ENCODE measurements at regions not wholly inside any gene's neighbourhood (a gene's known extent, or its start where the extent isn't known, plus 50 kb on each side); places are given as distances from the start of the nearest gene placed in this dataset.

DNA sequence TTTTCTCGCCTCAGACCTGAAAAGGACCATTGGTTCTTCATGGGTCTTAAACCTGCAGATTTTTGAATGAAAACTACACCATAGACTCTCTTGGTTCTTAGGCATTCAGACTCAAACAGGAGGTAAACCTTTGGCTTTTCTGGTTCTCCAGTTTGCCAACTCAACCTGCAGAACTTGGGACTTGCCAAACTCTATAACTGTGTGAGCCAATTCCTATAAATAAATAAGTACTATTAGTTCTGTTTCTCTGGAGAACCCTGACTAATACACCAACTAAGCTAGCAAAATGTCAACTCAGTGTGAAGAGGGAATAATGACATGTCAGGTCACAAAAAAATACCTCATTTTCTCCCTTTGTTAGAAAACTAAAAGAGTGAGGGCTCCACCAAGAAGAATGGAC, 374.6 kb downstream of the RAB28 start:
- 43 to 69% methylated on average over 1 of the region's 1 CpG for WGBS, 2 donors
- ATAC-seq (ENCODE audit: low FRiP score in 2 of 2), result no peak

DNA sequence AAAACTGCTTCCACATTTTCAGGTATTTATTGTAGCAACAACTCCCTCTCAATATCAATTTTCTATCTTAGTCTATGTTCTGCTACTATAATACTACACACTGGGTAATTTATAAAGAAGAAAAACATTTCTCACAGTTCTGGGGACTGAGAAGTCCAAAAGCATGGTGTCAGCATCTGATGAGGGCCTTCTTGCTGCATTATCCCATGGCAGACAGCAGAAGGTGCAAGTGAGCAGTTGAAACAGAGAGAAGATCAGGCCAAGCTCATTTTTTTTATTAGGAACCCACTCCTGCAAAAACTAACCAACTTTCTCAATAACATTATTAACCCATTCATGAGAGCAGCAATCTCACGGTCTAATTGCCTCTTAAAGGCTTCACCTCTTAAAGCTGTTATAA, 376.0 kb downstream of the RAB28 start:
- no peak for DNase-seq
- TF ChIP-seq EP300 (IDR thresholded peaks at IDR 0.05) (no peak), POLR2AphosphoS5 (IDR thresholded peaks at IDR 0.05) (no peak), POLR2A (IDR thresholded peaks at IDR 0.05) (no peak)
- TF ChIP-seq, protein P1, sequence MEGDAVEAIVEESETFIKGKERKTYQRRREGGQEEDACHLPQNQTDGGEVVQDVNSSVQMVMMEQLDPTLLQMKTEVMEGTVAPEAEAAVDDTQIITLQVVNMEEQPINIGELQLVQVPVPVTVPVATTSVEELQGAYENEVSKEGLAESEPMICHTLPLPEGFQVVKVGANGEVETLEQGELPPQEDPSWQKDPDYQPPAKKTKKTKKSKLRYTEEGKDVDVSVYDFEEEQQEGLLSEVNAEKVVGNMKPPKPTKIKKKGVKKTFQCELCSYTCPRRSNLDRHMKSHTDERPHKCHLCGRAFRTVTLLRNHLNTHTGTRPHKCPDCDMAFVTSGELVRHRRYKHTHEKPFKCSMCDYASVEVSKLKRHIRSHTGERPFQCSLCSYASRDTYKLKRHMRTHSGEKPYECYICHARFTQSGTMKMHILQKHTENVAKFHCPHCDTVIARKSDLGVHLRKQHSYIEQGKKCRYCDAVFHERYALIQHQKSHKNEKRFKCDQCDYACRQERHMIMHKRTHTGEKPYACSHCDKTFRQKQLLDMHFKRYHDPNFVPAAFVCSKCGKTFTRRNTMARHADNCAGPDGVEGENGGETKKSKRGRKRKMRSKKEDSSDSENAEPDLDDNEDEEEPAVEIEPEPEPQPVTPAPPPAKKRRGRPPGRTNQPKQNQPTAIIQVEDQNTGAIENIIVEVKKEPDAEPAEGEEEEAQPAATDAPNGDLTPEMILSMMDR (IDR thresholded peaks at IDR 0.05), result no peak

More for the DNA sequence above, 374.6 kb downstream of the RAB28 start:
- TF ChIP-seq EP300 (IDR thresholded peaks at IDR 0.05), result no peak
- TF ChIP-seq, protein P1 (IDR thresholded peaks at IDR 0.05), result no peak
- TF ChIP-seq POLR2AphosphoS5 (IDR thresholded peaks at IDR 0.05), result no peak
- TF ChIP-seq POLR2A (IDR thresholded peaks at IDR 0.05), result no peak
- Histone ChIP-seq H3K36me3 (no peaks in the 10 kb centered on the region), H3K4me1 (no peaks in the 10 kb centered on the region), H3K4me3 (no peak overlapping the region), H3K9me3 (peaks cover 0 to 9% (median 2%) of the 10 kb centered on the region in 4 donors), H3K27me3 (no peaks in the 10 kb centered on the region), H3K27ac (no peak overlapping the region)
- no peak for DNase-seq

DNA sequence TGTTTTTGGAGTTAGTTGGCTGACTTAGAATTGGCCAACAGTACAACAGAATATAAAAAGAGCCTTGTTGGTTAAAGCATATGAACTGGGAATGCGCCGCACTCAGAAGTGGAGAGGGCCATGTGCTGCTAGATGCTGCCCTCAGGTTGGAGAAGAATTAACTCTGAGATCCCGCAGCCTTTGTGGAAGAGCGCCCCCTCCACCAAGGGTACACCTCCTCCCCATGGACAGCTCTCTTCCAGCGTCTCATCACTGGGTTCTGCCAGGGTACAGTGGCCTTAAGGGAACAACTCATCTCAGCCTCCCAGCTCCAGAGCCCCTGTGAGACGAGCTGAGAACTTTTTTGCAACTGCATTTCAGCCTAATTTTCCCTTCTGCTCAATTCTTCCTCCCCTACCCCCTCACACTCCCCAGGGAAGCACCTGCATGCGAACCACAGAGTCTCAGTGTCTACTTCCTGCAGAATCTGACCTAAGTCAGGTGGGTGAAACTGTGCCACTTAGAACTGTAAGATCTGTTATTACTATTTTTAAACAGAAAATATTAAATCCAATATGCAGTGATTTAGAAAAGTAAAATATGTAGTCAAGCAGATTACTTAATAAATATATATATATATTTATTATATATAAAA, 380.6 kb downstream of the RAB28 start:
- Histone ChIP-seq H3K9me3 (no peaks in the 10 kb centered on the region), H3K4me3 (no peak overlapping the region), H3K4me1 (no peaks in the 10 kb centered on the region), H3K36me3 (no peaks in the 10 kb centered on the region), H3K27ac (no peak overlapping the region), H3K27me3 (no peaks in the 10 kb centered on the region)
- DNase-seq (no peak), ATAC-seq (ENCODE audit: low FRiP score in 2 of 2) (no peak)
- 75 to 84% methylated on average over 7 of the region's 7 CpGs for WGBS, 2 donors
- no peak for TF ChIP-seq POLR2AphosphoS5 (IDR thresholded peaks at IDR 0.05)
- TF ChIP-seq EP300 (IDR thresholded peaks at IDR 0.05), result no peak
- TF ChIP-seq POLR2A (IDR thresholded peaks at IDR 0.05), result no peak
- TF ChIP-seq, protein P1 (IDR thresholded peaks at IDR 0.05), result no peak

More for the DNA sequence above, 376.0 kb downstream of the RAB28 start:
- no peak overlapping the region for H3K27ac ChIP-seq
- no peak overlapping the region for H3K4me3 ChIP-seq
- no peaks in the 10 kb centered on the region for H3K27me3 ChIP-seq
- no peaks in the 10 kb centered on the region for H3K4me1 ChIP-seq
- peaks cover 0 to 9% (median 2%) of the 10 kb centered on the region in 4 donors for H3K9me3 ChIP-seq
- 77 to 79% methylated on average over 1 of the region's 1 CpG for WGBS, 2 donors
- ATAC-seq (ENCODE audit: low FRiP score in 2 of 2), result no peak
- H3K36me3 ChIP-seq, result no peaks in the 10 kb centered on the region

DNA sequence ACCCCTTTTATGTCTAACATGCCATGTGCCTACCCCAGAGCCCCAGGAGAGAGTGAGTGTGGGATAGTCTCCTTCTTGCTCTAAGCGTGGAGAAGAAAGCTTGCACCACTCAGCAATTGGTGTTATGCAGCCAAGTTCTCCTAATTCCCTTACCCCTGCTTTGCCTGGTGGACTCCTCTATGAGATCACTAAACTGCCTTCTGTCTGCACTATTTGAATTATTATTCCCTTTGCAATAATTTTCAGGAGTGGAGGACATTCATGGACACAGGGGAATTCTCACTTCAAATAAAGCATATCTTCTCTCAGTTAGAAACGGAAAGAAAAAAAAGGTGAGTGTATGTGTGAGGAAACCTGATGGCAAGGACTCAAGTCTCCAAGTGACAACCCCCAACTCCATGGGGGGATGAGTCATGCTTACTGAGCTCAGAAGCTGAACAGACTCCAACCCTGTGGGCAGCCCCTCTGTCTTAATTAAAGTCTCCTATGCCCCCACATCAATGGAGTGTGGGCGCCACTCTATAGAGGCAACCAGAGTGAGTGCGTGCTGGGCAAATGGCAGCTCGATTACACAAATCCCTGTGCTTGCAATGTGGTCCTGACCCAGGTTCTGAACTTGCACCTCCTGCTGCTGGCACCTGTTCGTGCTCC, 381.9 kb downstream of the RAB28 start:
- H3K9me3 ChIP-seq, result no peaks in the 10 kb centered on the region
- no peaks in the 10 kb centered on the region for H3K4me1 ChIP-seq
- ATAC-seq (ENCODE audit: low FRiP score in 2 of 2) (peak in 1 of 2 donors; percentile 47), DNase-seq (no peak)
- 75 to 91% methylated on average over 6 of the region's 6 CpGs for WGBS, 2 donors
- no peaks in the 10 kb centered on the region for H3K27me3 ChIP-seq
- no peak for TF ChIP-seq EP300 (IDR thresholded peaks at IDR 0.05)
- TF ChIP-seq POLR2A (IDR thresholded peaks at IDR 0.05), result no peak
- TF ChIP-seq, protein P1 (IDR thresholded peaks at IDR 0.05), result no peak
- TF ChIP-seq POLR2AphosphoS5 (IDR thresholded peaks at IDR 0.05), result no peak
- no peak overlapping the region for H3K27ac ChIP-seq
- no peak overlapping the region for H3K4me3 ChIP-seq
- no peaks in the 10 kb centered on the region for H3K36me3 ChIP-seq
